CD8-positive, alpha-beta memory T cell (primary cell): ENCODE measurements at regions not wholly inside any gene's neighbourhood (a gene's known extent, or its start where the extent isn't known, plus 50 kb on each side); places are given as distances from the start of the nearest gene placed in this dataset.
"Not testable (repeated sequence)": the region's sequence is repeated elsewhere in the genome, so short reads cannot be mapped to it uniquely, and the experiment has no call there.

Source experiments
- CTCF ChIA-PET: fragments of 350-600 bp; sonication (Branson Sonifier 250); formaldehyde crosslinking; loops from one replicate; lab custom pipeline; 2021; ENCODE audit warnings: antibody characterized with exemption; lab: Charles Lee
- POLR2A ChIA-PET: fragments of 350-600 bp; sonication (Branson Sonifier 250); formaldehyde crosslinking; loops from one replicate; lab custom pipeline; 2021; ENCODE audit warnings: antibody characterized with exemption; lab: Charles Lee
- DNase-seq, 5 donors: peaks; one replicate each; pipeline versions ENCODE4 v3.0.0 to v3.0.0-alpha.2; 2020 to 2022; ENCODE audit warnings: mixed read lengths in 1 of 5
- H3K27ac ChIP-seq: one replicate; pipeline ENCODE4 v1.7.0; 2013; ENCODE audit warnings: low read depth, mild to moderate bottlenecking, low read length, moderate library complexity
- H3K27me3 ChIP-seq: 2 replicates; pipeline ENCODE4 v1.7.0; 2013; ENCODE audit warnings: low read length, mild to moderate bottlenecking; ENCODE audit not compliant: insufficient read depth, poor library complexity, severe bottlenecking
- H3K36me3 ChIP-seq: 2 replicates; pipeline ENCODE4 v1.7.0; 2013; ENCODE audit warnings: mild to moderate bottlenecking, low read length, moderate library complexity; ENCODE audit not compliant: insufficient read depth
- H3K4me1 ChIP-seq: 2 replicates; pipeline ENCODE4 v1.7.0; 2013; ENCODE audit warnings: mild to moderate bottlenecking, low read length, moderate library complexity; ENCODE audit not compliant: insufficient read depth
- H3K4me3 ChIP-seq: 2 replicates; pipeline ENCODE4 v1.7.0; 2013; ENCODE audit warnings: mild to moderate bottlenecking, low read length
- H3K9me3 ChIP-seq: 2 replicates; pipeline ENCODE4 v1.7.0; 2013; ENCODE audit warnings: mild to moderate bottlenecking, low read length
- H3K27ac Mint-ChIP-seq, 8 donors: one replicate each; pipeline ENCODE4 v1.8.0; 2020 to 2021; ENCODE audit warnings: mixed read lengths in 8 of 8, mild to moderate bottlenecking in 6 of 8, inconsistent platforms in 3 of 8, moderate library complexity in 3 of 8
- H3K27me3 Mint-ChIP-seq, 2 donors: one replicate each; pipeline ENCODE4 v1.8.0; 2020 to 2021; ENCODE audit warnings: mixed read lengths in 2 of 2, mild to moderate bottlenecking in 1 of 2, moderate library complexity in 1 of 2
- H3K36me3 Mint-ChIP-seq, 3 donors: one replicate each; pipeline ENCODE4 v1.8.0; 2020 to 2021; ENCODE audit warnings: mixed read lengths in 3 of 3, inconsistent platforms in 1 of 3, mild to moderate bottlenecking in 1 of 3
- H3K4me1 Mint-ChIP-seq, 3 donors: one replicate each; pipeline ENCODE4 v1.8.0; 2020 to 2021; ENCODE audit warnings: mixed read lengths in 3 of 3, inconsistent platforms in 1 of 3, mild to moderate bottlenecking in 1 of 3
- H3K4me3 Mint-ChIP-seq, 7 donors: one replicate each; pipeline ENCODE4 v1.8.0; 2020 to 2021; ENCODE audit warnings: mixed read lengths in 7 of 7, mild to moderate bottlenecking in 6 of 7, moderate library complexity in 4 of 7, inconsistent platforms in 2 of 7
- H3K9me3 Mint-ChIP-seq, 5 donors: one replicate each; pipeline ENCODE4 v1.8.0; 2020 to 2022; ENCODE audit warnings: mixed read lengths in 5 of 5, mild to moderate bottlenecking in 3 of 5, moderate library complexity in 2 of 5, inconsistent platforms in 1 of 5

DNA sequence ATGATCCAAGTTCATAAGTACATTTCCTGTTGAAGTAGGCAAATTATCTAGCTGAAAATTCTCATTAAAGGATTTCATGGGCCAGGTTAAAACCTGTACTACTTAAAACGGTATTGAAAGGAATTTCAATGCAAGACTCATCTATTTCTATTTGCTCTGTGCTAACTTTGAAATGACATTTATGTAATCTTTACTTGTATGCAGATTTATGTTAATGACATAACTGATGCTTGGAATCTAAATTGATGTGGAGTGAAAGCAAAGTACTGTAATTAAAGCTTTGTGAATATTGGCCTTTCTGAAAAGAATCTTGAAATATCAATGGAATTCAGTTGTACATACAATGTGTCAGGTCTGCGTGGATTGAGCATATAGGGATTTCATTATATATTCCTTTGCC, 390.0 kb downstream of the CPS1 start:
- POLR2A ChIA-PET, result no interaction called here
- H3K9me3 ChIP-seq, result no peaks in the 10 kb centered on the region
- no peak overlapping the region for H3K4me3 ChIP-seq
- no peaks in the 10 kb centered on the region for H3K4me1 Mint-ChIP-seq
- H3K9me3 Mint-ChIP-seq, result peaks cover 0 to 7% (median 4%) of the 10 kb centered on the region in 5 donors
- DNase-seq, result no peak
- no peak overlapping the region for H3K4me3 Mint-ChIP-seq
- H3K4me1 ChIP-seq, result no peaks in the 10 kb centered on the region
- H3K27ac Mint-ChIP-seq, result no peak overlapping the region
- no peaks in the 10 kb centered on the region for H3K27me3 ChIP-seq
- H3K36me3 Mint-ChIP-seq, result no peaks in the 10 kb centered on the region
- H3K27me3 Mint-ChIP-seq, result peaks cover 0 to 1% of the 10 kb centered on the region in 2 donors
- CTCF ChIA-PET, result interaction anchor here (0.7 kb wide), 1 partner anchor 973 kb away, joined by 3 read pairs; no protein-coding TSS in a partner anchor
- no peaks in the 10 kb centered on the region for H3K36me3 ChIP-seq
- H3K27ac ChIP-seq, result no peak overlapping the region

GRCh38 chr2:210950434-210951060, 394.1 kb downstream of the CPS1 start:
- H3K9me3 ChIP-seq, H3K27ac Mint-ChIP-seq, H3K9me3 Mint-ChIP-seq, DNase-seq, H3K27me3 ChIP-seq, CTCF ChIA-PET, H3K4me3 ChIP-seq, H3K36me3 Mint-ChIP-seq, H3K4me1 ChIP-seq, H3K4me3 Mint-ChIP-seq, H3K4me1 Mint-ChIP-seq, H3K27ac ChIP-seq, H3K27me3 Mint-ChIP-seq, H3K36me3 ChIP-seq, POLR2A ChIA-PET: not testable (repeated sequence)

- POLR2A ChIA-PET, result no interaction called here
- CTCF ChIA-PET, result no interaction called here
- peaks cover 0 to 10% (median 5%) of the 10 kb centered on the region in 5 donors for H3K9me3 Mint-ChIP-seq
Measured at GRCh38 chr2:210954386-210954907, 398.0 kb downstream of the CPS1 start.

DNA sequence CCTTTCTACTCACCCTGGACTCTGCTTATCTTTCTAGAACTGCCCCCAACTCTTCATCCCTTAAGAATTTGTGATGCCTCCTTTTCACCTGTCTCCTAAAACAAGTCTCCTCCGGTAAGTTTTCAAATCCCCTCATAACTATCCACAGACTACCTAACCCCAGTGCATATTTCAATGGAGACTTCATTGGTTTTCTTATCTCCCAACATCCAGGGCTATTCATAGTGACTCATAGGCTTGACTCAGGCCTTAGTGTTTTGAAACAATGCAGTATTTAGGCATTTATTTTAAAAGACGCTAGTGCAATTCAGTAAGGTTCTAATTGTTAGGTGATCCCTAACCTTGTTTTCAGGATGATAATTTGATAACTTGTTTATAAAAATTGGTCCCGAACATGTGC, 399.2 kb downstream of the CPS1 start:
- H3K4me3 ChIP-seq, result no peak overlapping the region
- Mint-ChIP-seq H3K4me1 (no peaks in the 10 kb centered on the region), H3K9me3 (peaks cover 0 to 10% (median 5%) of the 10 kb centered on the region in 5 donors), H3K27ac (no peak overlapping the region), H3K4me3 (no peak overlapping the region), H3K36me3 (no peaks in the 10 kb centered on the region), H3K27me3 (no peaks in the 10 kb centered on the region)
- H3K27me3 ChIP-seq, result no peaks in the 10 kb centered on the region
- H3K27ac ChIP-seq, result no peak overlapping the region
- no peak for DNase-seq
- H3K36me3 ChIP-seq, result no peaks in the 10 kb centered on the region
- no peaks in the 10 kb centered on the region for H3K9me3 ChIP-seq
- H3K4me1 ChIP-seq, result no peaks in the 10 kb centered on the region
- POLR2A ChIA-PET, result no interaction called here
- CTCF ChIA-PET, result no interaction called here

More at GRCh38 chr2:210954386-210954907, 398.0 kb downstream of the CPS1 start:
- H3K27me3 ChIP-seq, result no peaks in the 10 kb centered on the region
- H3K4me3 Mint-ChIP-seq, result no peak overlapping the region
- H3K4me3 ChIP-seq, result no peak overlapping the region
- no peaks in the 10 kb centered on the region for H3K36me3 ChIP-seq
- no peak for DNase-seq
- no peaks in the 10 kb centered on the region for H3K27me3 Mint-ChIP-seq
- H3K4me1 Mint-ChIP-seq, result no peaks in the 10 kb centered on the region
- no peaks in the 10 kb centered on the region for H3K4me1 ChIP-seq
- H3K27ac Mint-ChIP-seq, result no peak overlapping the region
- H3K36me3 Mint-ChIP-seq, result no peaks in the 10 kb centered on the region
- H3K27ac ChIP-seq, result no peak overlapping the region
- no peaks in the 10 kb centered on the region for H3K9me3 ChIP-seq

DNA sequence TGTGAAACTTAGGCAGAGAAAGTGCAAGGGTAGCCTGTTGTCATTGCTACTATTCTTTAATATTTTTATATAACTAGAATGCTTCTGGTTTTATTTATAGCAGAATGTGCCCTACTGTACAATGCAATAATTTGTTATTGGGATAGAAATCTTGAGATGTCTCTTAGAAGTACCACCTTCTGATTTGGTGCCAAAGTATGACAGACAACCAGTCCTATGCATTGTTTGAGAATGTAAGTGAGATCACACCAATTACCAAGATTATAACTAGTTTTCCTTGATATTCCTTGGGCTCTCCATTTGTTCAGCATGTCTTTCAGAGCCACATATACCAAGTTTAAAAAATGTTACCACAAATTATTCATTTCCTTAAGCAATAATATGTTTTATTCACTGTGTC, 399.7 kb downstream of the CPS1 start:
- H3K4me3 Mint-ChIP-seq, result no peak overlapping the region
- no peaks in the 10 kb centered on the region for H3K36me3 Mint-ChIP-seq
- no peak overlapping the region for H3K27ac Mint-ChIP-seq
- H3K4me1 Mint-ChIP-seq, result no peaks in the 10 kb centered on the region
- Histone ChIP-seq H3K4me1 (no peaks in the 10 kb centered on the region), H3K36me3 (no peaks in the 10 kb centered on the region), H3K4me3 (no peak overlapping the region), H3K27me3 (no peaks in the 10 kb centered on the region), H3K27ac (no peak overlapping the region), H3K9me3 (no peaks in the 10 kb centered on the region)
- H3K9me3 Mint-ChIP-seq, result peaks cover 0 to 10% (median 5%) of the 10 kb centered on the region in 5 donors
- ChIA-PET CTCF (no interaction called here), POLR2A (no interaction called here)
- no peaks in the 10 kb centered on the region for H3K27me3 Mint-ChIP-seq
- DNase-seq, result no peak

DNA sequence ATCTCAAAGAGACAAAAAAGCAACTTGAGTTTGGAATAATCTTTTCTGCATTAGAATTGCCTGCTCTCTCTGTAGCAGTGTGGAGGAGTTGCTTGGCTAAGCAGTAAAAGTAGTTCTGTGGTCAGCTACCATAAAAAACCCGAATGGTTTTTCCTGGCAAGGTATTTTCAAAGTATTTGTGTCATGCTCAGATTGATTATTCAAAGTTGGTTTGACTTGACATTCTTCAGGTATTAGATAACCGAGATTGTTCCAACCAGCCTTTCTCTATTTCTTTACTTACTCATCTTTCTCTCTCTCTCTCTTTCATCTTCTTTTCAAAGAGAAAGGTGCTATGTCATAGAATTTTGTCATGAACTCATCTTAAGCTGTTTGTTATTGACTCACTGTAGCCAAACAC, 404.9 kb downstream of the CPS1 start:
- DNase-seq, result no peak
- ChIA-PET POLR2A (no interaction called here), CTCF (no interaction called here)
- no peak overlapping the region for H3K4me3 ChIP-seq
- H3K36me3 ChIP-seq, result no peaks in the 10 kb centered on the region
- H3K36me3 Mint-ChIP-seq, result no peaks in the 10 kb centered on the region
- H3K27me3 Mint-ChIP-seq, result no peaks in the 10 kb centered on the region
- H3K4me1 Mint-ChIP-seq, result no peaks in the 10 kb centered on the region
- no peak overlapping the region for H3K27ac ChIP-seq
- no peak overlapping the region for H3K27ac Mint-ChIP-seq
- H3K4me3 Mint-ChIP-seq, result no peak overlapping the region
- no peaks in the 10 kb centered on the region for H3K9me3 ChIP-seq
- no peaks in the 10 kb centered on the region for H3K4me1 ChIP-seq
- H3K27me3 ChIP-seq, result no peaks in the 10 kb centered on the region
- peaks cover 0 to 27% (median 2%) of the 10 kb centered on the region in 5 donors for H3K9me3 Mint-ChIP-seq

DNA sequence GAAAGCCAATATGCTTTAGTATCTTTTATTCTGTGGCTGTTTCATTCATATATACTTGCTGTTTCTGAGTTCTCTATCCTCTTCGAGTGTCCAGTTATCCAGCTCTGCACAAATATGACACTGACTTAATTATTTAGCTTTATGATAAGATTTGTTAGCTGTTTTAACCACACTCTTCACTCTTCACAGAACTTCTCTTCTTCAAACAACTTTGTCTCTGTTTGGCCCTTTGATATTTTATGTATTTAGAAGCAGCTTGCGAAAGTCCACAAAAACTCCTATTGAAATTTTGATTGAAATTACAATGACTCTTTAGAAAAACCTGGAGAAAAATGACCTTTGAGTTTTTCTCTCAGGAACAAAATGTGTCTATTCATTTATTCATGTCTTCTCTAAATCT, 407.0 kb downstream of the CPS1 start:
- Mint-ChIP-seq H3K4me3 (no peak overlapping the region), H3K27me3 (no peaks in the 10 kb centered on the region), H3K9me3 (peaks cover 0 to 21% (median 2%) of the 10 kb centered on the region in 5 donors), H3K36me3 (no peaks in the 10 kb centered on the region), H3K27ac (no peak overlapping the region), H3K4me1 (no peaks in the 10 kb centered on the region)
- no peaks in the 10 kb centered on the region for H3K27me3 ChIP-seq
- H3K4me1 ChIP-seq, result no peaks in the 10 kb centered on the region
- H3K36me3 ChIP-seq, result no peaks in the 10 kb centered on the region
- no peaks in the 10 kb centered on the region for H3K9me3 ChIP-seq
- ChIA-PET POLR2A (no interaction called here), CTCF (no interaction called here)
- no peak for DNase-seq
- H3K4me3 ChIP-seq, result no peak overlapping the region
- H3K27ac ChIP-seq, result no peak overlapping the region

DNA sequence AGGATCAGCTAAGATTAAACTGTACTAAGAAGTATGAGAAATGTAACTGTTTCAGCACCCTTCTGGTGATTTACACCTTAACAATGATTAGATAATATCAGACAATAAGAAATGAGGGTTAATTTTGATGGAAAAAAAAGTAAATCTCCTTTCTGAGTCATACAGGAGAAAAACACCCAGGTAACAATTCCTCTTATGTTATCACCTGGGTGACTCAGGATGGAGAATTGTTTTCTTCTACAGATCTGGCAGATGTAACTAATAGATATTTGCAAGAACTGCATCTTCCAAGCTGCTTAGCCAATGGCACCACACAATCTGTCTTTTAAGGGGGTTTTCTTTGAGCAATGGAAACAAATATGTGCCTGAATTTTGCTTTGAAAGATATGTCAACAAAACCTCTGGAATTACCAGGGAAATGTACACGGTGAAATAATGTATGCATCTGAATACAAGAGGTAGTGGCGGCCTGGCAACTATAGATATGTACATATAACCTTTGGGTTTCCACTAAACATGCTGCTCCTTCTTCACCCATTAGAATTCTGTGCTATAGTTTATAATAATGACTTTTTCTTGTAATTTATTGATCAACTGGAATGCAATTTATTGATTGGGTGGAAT, 407.9 kb downstream of the CPS1 start:
- no peaks in the 10 kb centered on the region for H3K9me3 ChIP-seq
- POLR2A ChIA-PET, result no interaction called here
- H3K4me1 ChIP-seq, result no peaks in the 10 kb centered on the region
- Mint-ChIP-seq H3K4me3 (no peak overlapping the region), H3K27ac (no peak overlapping the region), H3K36me3 (no peaks in the 10 kb centered on the region), H3K27me3 (no peaks in the 10 kb centered on the region), H3K4me1 (no peaks in the 10 kb centered on the region), H3K9me3 (peaks cover 0 to 19% (median 2%) of the 10 kb centered on the region in 5 donors)
- no peaks in the 10 kb centered on the region for H3K36me3 ChIP-seq
- CTCF ChIA-PET, result no interaction called here
- no peak for DNase-seq
- no peak overlapping the region for H3K27ac ChIP-seq
- no peaks in the 10 kb centered on the region for H3K27me3 ChIP-seq
- no peak overlapping the region for H3K4me3 ChIP-seq
